Nephron progenitor cell (in vitro differentiated cells): ENCODE measurements at regions not wholly inside any gene's neighbourhood (a gene's known extent, or its start where the extent isn't known, plus 50 kb on each side); places are given as distances from the start of the nearest gene placed in this dataset.
A peak's percentile ranks its signal among the peaks of the same experiment; 100 is the strongest.

Experiments
- DNase-seq: peaks from one replicate; pipeline ENCODE4 v3.0.0; 2021
- H3K27ac Mint-ChIP-seq: 2 replicates; pipeline ENCODE4 v1.8.0; 2021; ENCODE audit warnings: mild to moderate bottlenecking, moderate library complexity, mixed read lengths
- H3K27me3 Mint-ChIP-seq: 2 replicates; pipeline ENCODE4 v1.8.0; 2021; ENCODE audit warnings: mild to moderate bottlenecking, low read depth, mixed read lengths; ENCODE audit not compliant: poor library complexity
- H3K36me3 Mint-ChIP-seq: 2 replicates; pipeline ENCODE4 v1.8.0; 2021; ENCODE audit warnings: low read depth, mixed read lengths
- H3K4me1 Mint-ChIP-seq: 2 replicates; pipeline ENCODE4 v1.8.0; 2021; ENCODE audit warnings: mixed read lengths
- H3K4me3 Mint-ChIP-seq: 2 replicates; pipeline ENCODE4 v1.8.0; 2021; ENCODE audit warnings: mild to moderate bottlenecking, moderate library complexity, mixed read lengths
- H3K9me3 Mint-ChIP-seq: 2 replicates; pipeline ENCODE4 v1.8.0; 2021; ENCODE audit warnings: mild to moderate bottlenecking, moderate library complexity, mixed read lengths
- CTCF ChIP-seq: fragments of 200-600 bp; sonication (generic); IDR thresholded peaks from 2 replicates; pipeline ENCODE4 v1.5.0; 2021; ENCODE audit warnings: antibody characterized with exemption

- Mint-ChIP-seq H3K4me1 (no peaks in the 10 kb centered on the region), H3K9me3 (no peaks in the 10 kb centered on the region), H3K36me3 (no peaks in the 10 kb centered on the region), H3K4me3 (no peak overlapping the region), H3K27me3 (peaks cover 3% of the 10 kb centered on the region), H3K27ac (no peak overlapping the region)
- DNase-seq: no peak
- TF ChIP-seq CTCF: no peak
These were observed 744.9 kb upstream of the MMS22L start for GRCh38 chr6:98027898-98028297.

- no peak overlapping the region for H3K4me3 Mint-ChIP-seq
- TF ChIP-seq CTCF: no peak
- H3K27me3 Mint-ChIP-seq: peaks cover 3% of the 10 kb centered on the region
- H3K27ac Mint-ChIP-seq: no peak overlapping the region
- H3K9me3 Mint-ChIP-seq: no peaks in the 10 kb centered on the region
- no peak for DNase-seq
- H3K36me3 Mint-ChIP-seq: no peaks in the 10 kb centered on the region
- H3K4me1 Mint-ChIP-seq: peaks cover 6% of the 10 kb centered on the region
These were observed 750.6 kb upstream of the MMS22L start for GRCh38 chr6:98033617-98034016.

GRCh38 chr6:98036344-98036923, 753.4 kb upstream of the MMS22L start:
- no peak for TF ChIP-seq CTCF
- H3K36me3 Mint-ChIP-seq: no peaks in the 10 kb centered on the region
- H3K27me3 Mint-ChIP-seq: no peaks in the 10 kb centered on the region
- H3K4me1 Mint-ChIP-seq: peaks cover 28% of the 10 kb centered on the region
- no peak overlapping the region for H3K27ac Mint-ChIP-seq
- no peaks in the 10 kb centered on the region for H3K9me3 Mint-ChIP-seq
- DNase-seq: no peak
- H3K4me3 Mint-ChIP-seq: no peak overlapping the region

GRCh38 chr6:98037571-98037970, 754.6 kb upstream of the MMS22L start:
- peaks cover 35% of the 10 kb centered on the region for H3K4me1 Mint-ChIP-seq
- H3K36me3 Mint-ChIP-seq: no peaks in the 10 kb centered on the region
- H3K27ac Mint-ChIP-seq: no peak overlapping the region
- no peaks in the 10 kb centered on the region for H3K9me3 Mint-ChIP-seq
- no peak overlapping the region for H3K4me3 Mint-ChIP-seq
- H3K27me3 Mint-ChIP-seq: no peaks in the 10 kb centered on the region
- no peak for TF ChIP-seq CTCF
- no peak for DNase-seq

- no peak overlapping the region for H3K4me3 Mint-ChIP-seq
- no peaks in the 10 kb centered on the region for H3K27me3 Mint-ChIP-seq
- no peaks in the 10 kb centered on the region for H3K36me3 Mint-ChIP-seq
- no peak overlapping the region for H3K27ac Mint-ChIP-seq
- DNase-seq: no peak
- peaks cover 44% of the 10 kb centered on the region for H3K4me1 Mint-ChIP-seq
- H3K9me3 Mint-ChIP-seq: no peaks in the 10 kb centered on the region
- no peak for TF ChIP-seq CTCF
These were observed 756.4 kb upstream of the MMS22L start for GRCh38 chr6:98039443-98039842.

- peak overlapping the region; percentile 29 for H3K4me3 Mint-ChIP-seq
- peaks cover 50% of the 10 kb centered on the region for H3K4me1 Mint-ChIP-seq
- no peak for DNase-seq
- H3K27ac Mint-ChIP-seq: no peak overlapping the region
- no peaks in the 10 kb centered on the region for H3K36me3 Mint-ChIP-seq
- TF ChIP-seq CTCF: no peak
- H3K27me3 Mint-ChIP-seq: no peaks in the 10 kb centered on the region
- no peaks in the 10 kb centered on the region for H3K9me3 Mint-ChIP-seq
These were observed 757.0 kb upstream of the MMS22L start for GRCh38 chr6:98039904-98040607.
